B cell (primary cell): ENCODE measurements at regions not wholly inside any gene's neighbourhood (a gene's known extent, or its start where the extent isn't known, plus 50 kb on each side); places are given as distances from the start of the nearest gene placed in this dataset.

ENCODE experiments used
- ATAC-seq: fragments of 200-7000 bp; cut with Tn5 transposase; one replicate; pipeline ENCODE4 v1.10.0; 2021; ENCODE audit warnings: low read depth, mild to moderate bottlenecking, moderate number of reproducible peaks, moderate library complexity
- CTCF ChIA-PET: fragments of 350-600 bp; sonication (Branson Sonifier 250); formaldehyde crosslinking; loops from one replicate; lab custom pipeline; 2021; ENCODE audit warnings: antibody characterized with exemption, inconsistent platforms; lab: Charles Lee
- POLR2A ChIA-PET: fragments of 350-600 bp; sonication (Branson Sonifier 250); formaldehyde crosslinking; loops from one replicate; lab custom pipeline; 2021; ENCODE audit warnings: antibody characterized with exemption; lab: Charles Lee
- DNase-seq: peaks from one replicate; pipeline ENCODE4 v3.0.0; 2013
- H2AFZ ChIP-seq: 2 replicates; pipeline ENCODE4 v1.6.1; 2012; ENCODE audit warnings: mild to moderate bottlenecking, low read depth, low read length; ENCODE audit not compliant: insufficient read depth, poor library complexity, severe bottlenecking
- H3K27ac ChIP-seq, 2 donors: 1 replicate in 1 of 2; 2 replicates in 1 of 2; pipeline ENCODE4 v1.5.1; 2012 to 2013; ENCODE audit warnings: low read length in 2 of 2, mild to moderate bottlenecking in 2 of 2, moderate library complexity in 1 of 2
- H3K27me3 ChIP-seq, 4 experiments: fragments of 200-600 bp in 1 of 4; sonication (generic) in 1 of 4; replicated peaks in 1 of 4; 1 replicate in 2 of 4; 2 replicates in 2 of 4; pipeline versions ENCODE4 v1.6.1 to v1.7.0; 2013 to 2016; ENCODE audit warnings: low read length in 3 of 4, mild to moderate bottlenecking in 2 of 4, mixed read lengths in 1 of 4, moderate library complexity in 1 of 4; ENCODE audit not compliant: insufficient read depth in 4 of 4, control insufficient read depth in 3 of 4; ENCODE audit errors: control extremely low read depth in 1 of 4
- H3K36me3 ChIP-seq, 2 experiments: replicated peaks in 1 of 2; 1 replicate in 1 of 2; 2 replicates in 1 of 2; pipeline versions ENCODE4 v1.6.1 to v1.7.1; 2013; ENCODE audit warnings: low read length in 1 of 2; ENCODE audit not compliant: insufficient read depth in 2 of 2, control insufficient read depth in 1 of 2; ENCODE audit errors: control extremely low read depth in 1 of 2, extremely low read depth in 1 of 2
- H3K4me1 ChIP-seq, 2 donors: fragments of 200-600 bp in 1 of 2; sonication (generic) in 1 of 2; 1 replicate in 1 of 2; 2 replicates in 1 of 2; pipeline versions ENCODE4 v1.5.1 to v1.6.1; 2013 to 2017; ENCODE audit warnings: low read length in 2 of 2; ENCODE audit not compliant: control insufficient read depth in 2 of 2, insufficient read depth in 2 of 2
- H3K4me2 ChIP-seq: replicated peaks from 2 replicates; pipeline ENCODE3; 2012; ENCODE audit warnings: mild to moderate bottlenecking, low read depth, low read length; ENCODE audit not compliant: poor library complexity, severe bottlenecking
- H3K4me3 ChIP-seq, 5 experiments: fragments of 200-600 bp in 1 of 5; sonication (generic) in 1 of 5; 1 replicate in 3 of 5; 2 replicates in 2 of 5; pipeline versions ENCODE4 v1.5.1 to v1.7.0; 2011 to 2016; ENCODE audit warnings: low read length in 4 of 5, mild to moderate bottlenecking in 4 of 5, low read depth in 2 of 5, control low read depth in 1 of 5, moderate library complexity in 1 of 5; ENCODE audit not compliant: insufficient read depth in 1 of 5; ENCODE audit errors: control extremely low read depth in 1 of 5, extremely low read depth in 1 of 5
- H3K79me2 ChIP-seq: fragments of 200-600 bp; sonication (generic); one replicate; pipeline ENCODE4 v1.6.0; 2016; ENCODE audit warnings: low read length; ENCODE audit not compliant: control insufficient read depth, insufficient read depth
- H3K9ac ChIP-seq: fragments of 200-600 bp; sonication (generic); 2 replicates; pipeline ENCODE4 v1.6.1; 2017; ENCODE audit warnings: mild to moderate bottlenecking, low read length, moderate library complexity
- H3K9me3 ChIP-seq, 3 donors: one replicate each; pipeline versions ENCODE4 v1.6.1 to v1.7.1; 2013; ENCODE audit warnings: low read length in 2 of 3; ENCODE audit not compliant: control insufficient read depth in 2 of 3, insufficient read depth in 1 of 3; ENCODE audit errors: control extremely low read depth in 1 of 3
- H4K20me1 ChIP-seq: 2 replicates; pipeline ENCODE4 v1.6.0; 2012; ENCODE audit warnings: mild to moderate bottlenecking, low read length; ENCODE audit not compliant: insufficient read depth, control insufficient read depth, poor library complexity, severe bottlenecking
- H3K27ac Mint-ChIP-seq: one replicate; pipeline ENCODE4 v1.8.0; 2021; ENCODE audit warnings: mixed read lengths
- H3K27me3 Mint-ChIP-seq: one replicate; pipeline ENCODE4 v1.8.0; 2021; ENCODE audit warnings: mixed read lengths
- H3K4me1 Mint-ChIP-seq: one replicate; pipeline ENCODE4 v1.8.0; 2021; ENCODE audit warnings: mixed read lengths
- H3K4me3 Mint-ChIP-seq: one replicate; pipeline ENCODE4 v1.8.0; 2021; ENCODE audit warnings: mixed read lengths
- H3K9me3 Mint-ChIP-seq: one replicate; pipeline ENCODE4 v1.8.0; 2022; ENCODE audit warnings: mixed read lengths; ENCODE audit not compliant: insufficient read depth
- EZH2 ChIP-seq: IDR thresholded peaks from 2 replicates; pipeline ENCODE4 v1.6.1; 2012; ENCODE audit warnings: borderline replicate concordance, low read depth, mild to moderate bottlenecking, moderate library complexity, low read length; ENCODE audit not compliant: insufficient read depth, poor library complexity, severe bottlenecking
- WGBS: methylation state at CpG from one replicate; pipeline ENCODE4 v1.1.5; 2013; ENCODE audit warnings: missing lambda C conversion rate; ENCODE audit not compliant: insufficient coverage; 5-methylcytosine and 5-hydroxymethylcytosine counted together
- intact Hi-C: fragments of 100-400 bp; cut with micrococcal nuclease; formaldehyde crosslinking; loops from one replicate; pipeline ENCODE4 v1.10.0; 2022
- TF ChIP-seq, protein P1 (sequence below): fragments of 200-600 bp; IDR thresholded peaks from one replicate; pipeline ENCODE4 v1.8.0; 2022; ENCODE audit warnings: antibody characterized with exemption, mild to moderate bottlenecking

DNA sequence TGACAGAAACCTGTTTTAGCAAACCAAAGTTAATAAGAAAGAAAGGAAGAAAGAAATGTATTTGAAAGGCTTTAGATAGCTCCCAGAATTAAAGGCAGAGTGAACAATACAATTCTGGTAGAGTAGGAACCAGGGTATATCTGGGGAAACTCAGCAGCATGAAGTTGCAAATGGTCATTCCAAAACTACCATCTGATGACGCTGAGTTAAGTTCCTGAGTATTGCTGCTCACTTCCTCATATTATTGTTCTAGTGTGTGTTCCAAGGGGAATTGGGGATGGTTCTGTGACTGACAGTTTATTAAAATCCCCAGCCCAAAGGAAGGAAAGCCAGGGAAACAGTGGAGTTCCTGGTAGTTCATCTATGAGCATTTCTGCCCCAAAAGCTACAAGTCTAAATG lies 88.3 kb upstream of the FRMD4B start:
- WGBS, result no CpG with 5 or more reads among the region's 1 CpG

DNA sequence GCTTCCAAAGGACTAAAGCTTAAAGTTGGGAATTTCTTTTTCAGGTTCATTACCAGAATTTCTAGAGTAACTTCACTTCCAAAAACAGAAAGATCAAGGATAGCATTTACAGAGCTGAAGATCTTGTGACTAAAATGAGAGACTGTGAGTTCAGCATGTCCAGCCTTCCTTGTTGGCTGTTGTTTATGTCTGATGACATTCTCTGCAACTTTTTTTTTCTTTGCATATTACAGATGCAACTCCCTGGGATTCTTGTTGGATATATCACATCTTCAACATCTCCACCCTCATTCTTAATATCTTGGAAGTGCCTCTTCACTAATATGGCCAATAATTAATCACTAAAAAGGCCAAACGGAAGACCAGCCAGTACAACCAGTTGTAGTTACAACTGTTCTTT lies 86.2 kb upstream of the FRMD4B start:
- Mint-ChIP-seq H3K27me3 (no peaks in the 10 kb centered on the region), H3K9me3 (no peaks in the 10 kb centered on the region), H3K4me1 (no peaks in the 10 kb centered on the region), H3K4me3 (no peak overlapping the region), H3K27ac (no peak overlapping the region)
- CTCF ChIA-PET, result no interaction called here
- Histone ChIP-seq H3K36me3 (no peaks in the 10 kb centered on the region), H3K27me3 (no peaks in the 10 kb centered on the region), H3K9me3 (no peaks in the 10 kb centered on the region), H3K79me2 (no peaks in the 10 kb centered on the region), H2AFZ (no peak overlapping the region), H3K9ac (no peak overlapping the region), H3K4me1 (no peaks in the 10 kb centered on the region), H3K27ac (no peak overlapping the region), H3K4me3 (no peak overlapping the region), H4K20me1 (no peaks in the 10 kb centered on the region), H3K4me2 (no peak overlapping the region)
- TF ChIP-seq EZH2, result no peak
- TF ChIP-seq, protein P1, sequence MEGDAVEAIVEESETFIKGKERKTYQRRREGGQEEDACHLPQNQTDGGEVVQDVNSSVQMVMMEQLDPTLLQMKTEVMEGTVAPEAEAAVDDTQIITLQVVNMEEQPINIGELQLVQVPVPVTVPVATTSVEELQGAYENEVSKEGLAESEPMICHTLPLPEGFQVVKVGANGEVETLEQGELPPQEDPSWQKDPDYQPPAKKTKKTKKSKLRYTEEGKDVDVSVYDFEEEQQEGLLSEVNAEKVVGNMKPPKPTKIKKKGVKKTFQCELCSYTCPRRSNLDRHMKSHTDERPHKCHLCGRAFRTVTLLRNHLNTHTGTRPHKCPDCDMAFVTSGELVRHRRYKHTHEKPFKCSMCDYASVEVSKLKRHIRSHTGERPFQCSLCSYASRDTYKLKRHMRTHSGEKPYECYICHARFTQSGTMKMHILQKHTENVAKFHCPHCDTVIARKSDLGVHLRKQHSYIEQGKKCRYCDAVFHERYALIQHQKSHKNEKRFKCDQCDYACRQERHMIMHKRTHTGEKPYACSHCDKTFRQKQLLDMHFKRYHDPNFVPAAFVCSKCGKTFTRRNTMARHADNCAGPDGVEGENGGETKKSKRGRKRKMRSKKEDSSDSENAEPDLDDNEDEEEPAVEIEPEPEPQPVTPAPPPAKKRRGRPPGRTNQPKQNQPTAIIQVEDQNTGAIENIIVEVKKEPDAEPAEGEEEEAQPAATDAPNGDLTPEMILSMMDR, result no peak
- ATAC-seq (no peak), DNase-seq (no peak)
- intact Hi-C loops, result no loop called here
- WGBS, result no CpG with 5 or more reads among the region's 1 CpG
- POLR2A ChIA-PET, result no interaction called here

More for the DNA sequence above, 88.3 kb upstream of the FRMD4B start:
- ChIA-PET CTCF (no interaction called here), POLR2A (no interaction called here)
- Mint-ChIP-seq H3K4me1 (no peaks in the 10 kb centered on the region), H3K27ac (no peak overlapping the region), H3K9me3 (no peaks in the 10 kb centered on the region), H3K27me3 (no peaks in the 10 kb centered on the region), H3K4me3 (no peak overlapping the region)
- Histone ChIP-seq H3K9ac (no peak overlapping the region), H3K27ac (no peak overlapping the region), H3K27me3 (no peaks in the 10 kb centered on the region), H3K79me2 (no peaks in the 10 kb centered on the region), H3K4me2 (no peak overlapping the region), H2AFZ (no peak overlapping the region), H3K4me3 (no peak overlapping the region), H3K4me1 (no peaks in the 10 kb centered on the region), H4K20me1 (no peaks in the 10 kb centered on the region), H3K9me3 (no peaks in the 10 kb centered on the region), H3K36me3 (no peaks in the 10 kb centered on the region)
- intact Hi-C loops, result no loop called here
- no peak for TF ChIP-seq EZH2
- TF ChIP-seq, protein P1, result no peak
- DNase-seq, result no peak
- no peak for ATAC-seq
